A549 (cell line): ENCODE measurements at regions not wholly inside any gene's neighbourhood (a gene's known extent, or its start where the extent isn't known, plus 50 kb on each side); places are given as distances from the start of the nearest gene placed in this dataset.

Experiments
- EP300 ChIP-seq, 2 experiments: fragments of >200 bp; sonication (Bioruptor Twin); formaldehyde crosslinking; IDR thresholded peaks; 2 replicates in 1 of 2; 3 replicates in 1 of 2; pipeline ENCODE4 v1.6.1; 2016 to 2017
- HEYL ChIP-seq: fragments of 250-450 bp; sonication (Bioruptor Pico); IDR thresholded peaks from 2 replicates; pipeline ENCODE4 v1.8.0; 2021; ENCODE audit warnings: mild to moderate bottlenecking, moderate library complexity
- MYC ChIP-seq: IDR thresholded peaks from 2 replicates; pipeline ENCODE4 v1.6.1; 2012; ENCODE audit warnings: mild to moderate bottlenecking, inconsistent platforms, low read length, improper control_type of control experiment, borderline replicate concordance
- RCOR1 ChIP-seq: fragments of 150-350 bp; IDR thresholded peaks from 2 replicates; pipeline ENCODE4 v1.6.1; 2014; ENCODE audit warnings: antibody characterized with exemption, low read length, low read depth
- ZFP36 ChIP-seq: fragments of 450-650 bp; IDR thresholded peaks from 2 replicates; pipeline ENCODE4 v1.6.1; 2014; ENCODE audit warnings: borderline replicate concordance; ENCODE audit not compliant: partially characterized antibody
- TF ChIP-seq, protein P1 (sequence below): fragments of 200-600 bp; sonication (generic); IDR thresholded peaks from 2 replicates; pipeline ENCODE4 v1.6.1; 2016; ENCODE audit warnings: antibody characterized with exemption, mild to moderate bottlenecking, moderate library complexity

DNA sequence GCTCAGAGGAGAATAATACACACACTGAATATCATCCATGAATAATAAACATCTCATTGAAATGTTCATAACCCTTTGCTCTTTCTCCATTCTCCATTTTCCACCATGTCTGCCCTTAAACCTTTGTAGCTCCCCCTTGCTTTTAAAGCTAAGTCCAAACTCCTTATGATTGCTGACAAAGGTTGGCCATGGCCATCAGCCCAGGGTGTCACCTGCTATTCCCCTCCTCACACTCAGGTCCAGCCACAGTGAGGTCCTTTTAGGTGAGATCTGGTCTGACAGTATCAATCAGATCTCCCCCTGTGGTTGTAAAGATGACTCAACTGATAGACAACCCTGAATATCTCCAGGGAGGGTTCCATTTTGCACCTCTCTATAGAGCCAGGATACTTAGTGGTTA, 181.5 kb upstream of the PDE1C start:
- TF ChIP-seq, protein P1, sequence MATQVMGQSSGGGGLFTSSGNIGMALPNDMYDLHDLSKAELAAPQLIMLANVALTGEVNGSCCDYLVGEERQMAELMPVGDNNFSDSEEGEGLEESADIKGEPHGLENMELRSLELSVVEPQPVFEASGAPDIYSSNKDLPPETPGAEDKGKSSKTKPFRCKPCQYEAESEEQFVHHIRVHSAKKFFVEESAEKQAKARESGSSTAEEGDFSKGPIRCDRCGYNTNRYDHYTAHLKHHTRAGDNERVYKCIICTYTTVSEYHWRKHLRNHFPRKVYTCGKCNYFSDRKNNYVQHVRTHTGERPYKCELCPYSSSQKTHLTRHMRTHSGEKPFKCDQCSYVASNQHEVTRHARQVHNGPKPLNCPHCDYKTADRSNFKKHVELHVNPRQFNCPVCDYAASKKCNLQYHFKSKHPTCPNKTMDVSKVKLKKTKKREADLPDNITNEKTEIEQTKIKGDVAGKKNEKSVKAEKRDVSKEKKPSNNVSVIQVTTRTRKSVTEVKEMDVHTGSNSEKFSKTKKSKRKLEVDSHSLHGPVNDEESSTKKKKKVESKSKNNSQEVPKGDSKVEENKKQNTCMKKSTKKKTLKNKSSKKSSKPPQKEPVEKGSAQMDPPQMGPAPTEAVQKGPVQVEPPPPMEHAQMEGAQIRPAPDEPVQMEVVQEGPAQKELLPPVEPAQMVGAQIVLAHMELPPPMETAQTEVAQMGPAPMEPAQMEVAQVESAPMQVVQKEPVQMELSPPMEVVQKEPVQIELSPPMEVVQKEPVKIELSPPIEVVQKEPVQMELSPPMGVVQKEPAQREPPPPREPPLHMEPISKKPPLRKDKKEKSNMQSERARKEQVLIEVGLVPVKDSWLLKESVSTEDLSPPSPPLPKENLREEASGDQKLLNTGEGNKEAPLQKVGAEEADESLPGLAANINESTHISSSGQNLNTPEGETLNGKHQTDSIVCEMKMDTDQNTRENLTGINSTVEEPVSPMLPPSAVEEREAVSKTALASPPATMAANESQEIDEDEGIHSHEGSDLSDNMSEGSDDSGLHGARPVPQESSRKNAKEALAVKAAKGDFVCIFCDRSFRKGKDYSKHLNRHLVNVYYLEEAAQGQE, result no peak
- TF ChIP-seq HEYL (CRISPR knock-in tag) (no peak), MYC (no peak), EP300 (IDR thresholded peaks at IDR 0.05) (no peak), ZFP36 (no peak), RCOR1 (no peak)
